Omental fat pad (tissue), 3 donors: ENCODE measurements at regions not wholly inside any gene's neighbourhood (a gene's known extent, or its start where the extent isn't known, plus 50 kb on each side); places are given as distances from the start of the nearest gene placed in this dataset.

ENCODE experiments used
- ATAC-seq: fragments of 150-250 bp; one replicate; pipeline ENCODE4 v1.9.1; 2016; ENCODE audit warnings: mild to moderate bottlenecking, moderate library complexity; ENCODE audit not compliant: low FRiP score
- DNase-seq: peaks from one replicate; pipeline ENCODE4 v3.0.0-alpha.2; 2019; ENCODE audit warnings: low spot score
- CTCF ChIP-seq, 3 donors: fragments of 450-650 bp; IDR thresholded peaks; one replicate each; pipeline ENCODE4 v1.5.1; 2016 to 2017; ENCODE audit warnings: antibody characterized with exemption in 3 of 3, mild to moderate bottlenecking in 3 of 3, moderate library complexity in 2 of 3

DNA sequence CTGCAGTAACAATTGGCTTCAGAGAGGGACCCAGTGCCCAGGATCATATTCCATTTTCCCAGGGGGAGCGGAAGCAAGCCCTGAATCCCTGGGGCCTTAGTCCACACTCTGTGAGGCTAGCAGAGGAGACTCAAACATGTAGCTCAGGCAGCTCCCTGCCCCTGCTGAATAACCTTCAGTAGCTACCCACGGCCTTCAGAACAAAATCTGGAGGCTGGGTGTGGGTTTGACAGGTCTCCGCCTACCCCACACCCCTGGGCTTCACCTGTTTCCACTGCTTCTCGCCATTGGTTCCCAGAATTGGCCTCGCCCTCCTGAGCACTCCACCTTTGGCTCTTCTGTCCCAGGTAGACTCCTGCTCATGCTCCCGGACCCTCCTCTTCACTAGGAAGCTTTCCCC lies 93.6 kb upstream of the ATP2B2 start:
- no peak for TF ChIP-seq CTCF (IDR thresholded peaks at IDR 0.05)

DNA sequence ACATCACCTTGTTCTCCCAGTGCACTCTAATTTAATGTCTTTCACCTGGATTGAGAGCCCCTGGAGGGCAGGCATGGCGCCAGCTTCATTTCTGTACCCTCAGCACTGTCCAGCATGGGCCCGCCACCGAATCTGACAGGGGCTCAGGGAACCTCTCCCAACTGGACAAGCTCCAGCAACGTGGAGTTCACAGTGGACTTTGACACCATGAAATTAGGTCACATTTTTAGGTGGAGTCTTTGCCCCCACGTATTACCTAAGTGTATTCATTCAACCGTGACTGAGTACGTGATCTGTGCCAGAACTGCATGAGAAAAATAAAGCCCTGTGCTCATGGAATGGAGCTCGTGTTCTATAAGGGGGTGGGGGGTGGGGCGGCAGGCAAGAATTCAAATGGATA lies 94.1 kb upstream of the ATP2B2 start:
- DNase-seq = no peak
- ATAC-seq = no peak
- TF ChIP-seq CTCF (IDR thresholded peaks at IDR 0.05) = no peak

More for the DNA sequence above, 93.6 kb upstream of the ATP2B2 start:
- DNase-seq (no peak), ATAC-seq (no peak)

GRCh38 chr3:10600296-10600714 lies 94.9 kb upstream of the ATP2B2 start:
- ATAC-seq (no peak), DNase-seq (no peak)
- no peak for TF ChIP-seq CTCF (IDR thresholded peaks at IDR 0.05)

GRCh38 chr3:10600726-10601125 lies 95.3 kb upstream of the ATP2B2 start:
- no peak for ATAC-seq
- TF ChIP-seq CTCF (IDR thresholded peaks at IDR 0.05) = no peak
- no peak for DNase-seq

- DNase-seq (no peak), ATAC-seq (no peak)
- TF ChIP-seq CTCF (IDR thresholded peaks at IDR 0.05) = no peak
These were observed 95.9 kb upstream of the ATP2B2 start for GRCh38 chr3:10601151-10601856.

DNA sequence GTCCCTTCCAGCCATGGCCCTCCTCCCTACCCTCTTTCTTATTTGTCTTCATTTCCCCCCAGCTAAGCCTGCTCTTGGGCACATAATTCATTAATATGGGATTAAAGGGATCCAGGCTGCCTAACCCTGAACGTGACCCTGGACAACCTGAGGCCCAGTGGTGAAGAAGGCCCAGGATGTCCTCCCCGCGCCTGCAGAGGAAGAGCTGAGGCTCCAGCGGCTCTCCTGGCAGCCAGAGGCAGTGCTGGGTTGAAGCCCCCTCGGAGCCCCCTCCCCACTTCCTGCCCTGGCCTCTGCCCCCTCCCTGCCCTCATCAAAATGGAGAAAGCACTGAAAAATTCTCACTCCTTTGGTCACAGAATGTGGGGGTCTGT lies 96.5 kb upstream of the ATP2B2 start:
- ATAC-seq (no peak), DNase-seq (no peak)
- TF ChIP-seq CTCF (IDR thresholded peaks at IDR 0.05) = no peak

GRCh38 chr3:10602271-10602670 lies 96.9 kb upstream of the ATP2B2 start:
- TF ChIP-seq CTCF (IDR thresholded peaks at IDR 0.05) = no peak
- no peak for DNase-seq
- ATAC-seq = no peak
